ENCODE measurements at regions not wholly inside any gene's neighbourhood (a gene's known extent, or its start where the extent isn't known, plus 50 kb on each side); places are given as distances from the start of the nearest gene placed in this dataset.

DNA sequence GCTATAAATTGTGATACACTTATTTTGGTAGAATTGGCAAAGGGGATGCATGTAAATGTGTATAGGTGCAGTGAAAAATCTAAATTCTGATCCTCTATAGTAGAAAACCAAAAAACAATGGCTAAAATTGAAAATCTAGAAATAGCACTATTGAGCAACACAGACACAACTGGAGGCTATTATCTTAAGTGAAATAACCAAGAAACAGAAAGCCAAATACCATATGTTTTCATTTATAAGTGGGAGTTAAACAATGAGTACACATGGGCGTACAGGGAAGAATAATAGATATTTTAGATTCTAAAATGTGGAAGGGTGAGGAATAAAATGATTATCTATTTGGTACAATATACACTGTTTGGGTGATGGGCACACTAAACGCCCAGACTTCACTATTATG, 183.2 kb upstream of the TUSC1 start:
- TF ChIP-seq GATA2 (IDR thresholded peaks at IDR 0.05; ENCODE audit: low read depth, low read length) (no peak), GATA3 (IDR thresholded peaks at IDR 0.05; ENCODE audit: low read depth, low read length) (no peak)
